HG03196 (cell line): ENCODE measurements at regions not wholly inside any gene's neighbourhood (a gene's known extent, or its start where the extent isn't known, plus 50 kb on each side); places are given as distances from the start of the nearest gene placed in this dataset.
A peak's percentile ranks its signal among the peaks of the same experiment; 100 is the strongest.

Experiments used
- ATAC-seq: cut with Tn5 transposase; IDR thresholded peaks from one replicate; pipeline ENCODE4 v1.9.1; 2021; ENCODE audit not compliant: unreplicated experiment

DNA sequence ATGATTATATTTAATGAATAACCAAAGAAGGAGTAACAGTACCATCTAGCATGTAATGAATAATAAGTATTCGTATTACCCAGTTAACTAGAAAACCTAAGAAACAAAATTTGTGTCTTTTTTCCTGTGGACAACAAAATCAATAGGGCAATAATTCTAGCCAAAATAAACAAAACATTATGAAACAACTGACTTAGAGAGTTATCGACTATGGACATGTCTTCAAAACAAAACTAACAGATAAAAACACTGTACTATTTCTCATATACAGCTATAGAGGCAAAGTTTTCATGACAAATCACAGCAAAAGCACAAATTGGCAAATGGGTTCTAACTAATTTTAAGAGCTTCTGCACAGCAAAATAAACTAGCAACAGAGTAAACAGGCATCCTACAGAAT, 224.1 kb downstream of the ALX1 start:
- no peak for ATAC-seq

DNA sequence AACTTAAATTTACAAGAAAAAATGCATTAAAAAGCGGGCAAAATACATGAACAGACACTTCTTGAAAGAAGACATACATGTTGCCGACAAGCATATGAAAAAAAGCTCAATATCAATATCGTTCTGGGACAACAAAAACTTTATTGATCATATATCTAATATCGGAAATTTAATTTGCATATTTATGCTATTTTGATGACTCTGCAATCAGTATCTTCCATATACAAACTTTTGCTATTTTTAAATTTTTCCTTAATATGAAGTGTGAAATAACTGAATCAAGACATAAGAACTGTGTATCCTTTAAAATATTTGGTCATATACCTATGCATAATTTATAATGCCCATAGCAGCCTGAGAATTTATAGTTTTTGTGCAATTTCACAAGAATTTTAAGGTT, 224.6 kb downstream of the ALX1 start:
- ATAC-seq: no peak

DNA sequence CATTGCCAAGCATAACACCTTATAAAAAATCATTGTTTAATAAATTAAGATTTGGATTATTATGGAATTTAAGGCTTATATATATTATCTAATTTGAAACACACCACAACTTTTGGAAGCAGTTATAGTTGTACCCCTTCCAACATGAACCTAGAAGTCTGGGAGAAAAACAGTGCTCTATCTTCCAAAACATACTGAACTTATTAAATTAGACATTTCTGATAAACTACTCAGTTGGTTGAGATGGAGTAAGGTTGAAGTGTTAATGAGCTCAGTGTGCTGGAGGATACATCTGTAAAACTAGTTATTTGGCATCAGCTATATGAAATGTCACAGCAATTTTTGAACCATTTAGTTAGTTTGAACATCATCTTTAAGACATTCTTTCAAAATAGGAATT, 227.4 kb downstream of the ALX1 start:
- ATAC-seq: no peak

DNA sequence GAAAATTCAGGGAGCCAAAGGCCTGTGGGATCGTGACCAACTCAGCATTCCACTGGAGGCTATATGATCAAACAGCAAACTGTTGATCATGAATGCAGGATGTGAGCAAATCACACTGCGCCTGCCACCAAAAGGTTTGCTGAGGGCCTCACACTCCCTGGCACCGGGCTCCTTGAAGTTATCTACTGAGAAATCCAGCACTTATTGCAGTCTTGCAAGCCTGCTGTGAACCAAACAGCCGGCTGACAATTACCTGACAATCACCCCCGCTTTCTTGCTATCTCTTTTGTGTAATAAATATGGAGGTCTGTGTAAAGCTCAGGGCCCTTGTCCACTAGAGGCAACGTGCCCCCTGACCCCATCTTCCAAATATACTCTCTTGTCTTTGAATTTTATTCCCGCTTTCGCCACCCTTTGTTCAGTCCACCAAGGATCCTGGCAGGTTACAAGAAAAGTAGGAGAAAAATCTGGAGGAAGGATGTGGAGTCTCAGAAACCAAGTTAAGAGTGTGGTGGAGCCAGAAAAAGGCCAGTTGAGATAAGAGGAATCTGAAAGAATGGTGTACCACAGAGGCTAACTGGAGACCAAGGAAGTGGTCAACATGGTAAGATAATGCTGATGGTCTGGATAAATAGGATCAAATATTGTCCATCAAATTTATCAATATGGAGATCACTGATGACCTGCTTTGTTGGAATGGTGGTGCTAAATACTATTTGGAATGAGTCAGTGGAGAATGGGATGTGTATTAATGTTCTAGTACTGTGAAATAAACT, 229.2 kb downstream of the ALX1 start:
- peak; percentile 31 for ATAC-seq

DNA sequence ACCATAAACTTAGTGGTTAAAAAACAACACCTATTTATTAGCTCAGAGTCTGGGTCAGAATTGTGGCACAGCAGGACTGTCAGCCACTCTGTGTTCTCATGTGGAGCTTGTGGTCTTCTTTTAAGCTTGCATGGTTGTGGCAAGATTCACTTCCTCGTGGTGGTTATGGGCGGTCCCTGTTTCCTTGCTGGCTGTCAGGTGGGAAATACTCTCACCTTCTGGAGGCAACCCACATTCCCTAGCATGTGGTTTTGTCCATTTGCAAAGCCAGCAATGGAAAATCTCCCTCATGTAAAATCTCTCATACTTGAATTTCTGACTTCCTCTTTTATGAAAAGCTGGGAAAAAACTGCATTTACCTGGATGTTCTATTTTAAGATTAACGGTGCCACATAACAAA, 229.8 kb downstream of the ALX1 start:
- ATAC-seq: peak; percentile 93

DNA sequence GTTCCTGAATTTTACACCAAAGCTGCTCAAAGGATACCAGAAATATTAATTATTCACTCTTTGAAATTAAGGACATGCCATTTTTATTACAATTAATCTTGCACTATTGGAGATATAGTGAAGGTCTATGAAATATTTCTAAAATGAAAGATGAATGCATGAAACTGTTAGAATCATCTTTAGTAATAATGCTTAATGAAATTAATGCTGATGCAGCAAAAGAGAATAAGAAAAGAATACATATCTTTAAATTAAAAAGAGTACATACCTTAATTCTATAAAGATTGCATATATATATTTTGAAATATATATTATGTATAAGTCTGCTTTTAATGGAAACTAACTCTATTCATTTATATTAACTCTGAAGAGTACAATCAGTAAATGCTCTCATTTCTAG, 236.0 kb downstream of the ALX1 start:
- ATAC-seq: no peak

DNA sequence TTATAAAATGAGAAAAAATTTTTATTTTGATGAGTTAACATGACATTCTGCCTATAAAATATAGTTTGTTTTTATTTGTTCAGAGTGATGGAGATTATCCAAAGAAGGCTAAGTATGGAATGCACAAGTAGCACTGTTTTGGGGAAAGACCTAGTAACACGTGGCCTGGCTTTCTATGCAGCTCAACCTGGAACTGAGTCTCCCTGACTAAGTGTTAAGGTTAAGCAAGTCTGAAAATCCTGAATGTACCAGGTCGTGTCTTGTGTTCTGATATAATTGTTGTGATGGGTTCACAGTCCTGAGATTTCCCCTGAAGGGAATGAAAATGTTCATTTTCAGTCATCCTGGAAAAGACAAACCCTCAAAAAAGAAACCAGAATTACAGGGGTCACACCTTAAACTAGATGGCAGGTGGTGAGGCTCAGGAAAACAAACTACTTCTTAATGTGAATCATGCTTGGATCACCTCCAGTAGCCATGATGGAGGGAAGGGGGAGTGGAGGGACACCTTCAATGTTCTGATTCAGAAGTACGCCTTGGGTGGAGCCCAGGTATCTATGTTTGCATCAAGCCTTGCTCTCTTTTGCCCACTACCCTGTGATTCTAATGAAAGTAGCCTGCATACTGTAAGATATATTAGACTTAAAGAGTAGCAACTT, 236.8 kb downstream of the ALX1 start:
- ATAC-seq: no peak

DNA sequence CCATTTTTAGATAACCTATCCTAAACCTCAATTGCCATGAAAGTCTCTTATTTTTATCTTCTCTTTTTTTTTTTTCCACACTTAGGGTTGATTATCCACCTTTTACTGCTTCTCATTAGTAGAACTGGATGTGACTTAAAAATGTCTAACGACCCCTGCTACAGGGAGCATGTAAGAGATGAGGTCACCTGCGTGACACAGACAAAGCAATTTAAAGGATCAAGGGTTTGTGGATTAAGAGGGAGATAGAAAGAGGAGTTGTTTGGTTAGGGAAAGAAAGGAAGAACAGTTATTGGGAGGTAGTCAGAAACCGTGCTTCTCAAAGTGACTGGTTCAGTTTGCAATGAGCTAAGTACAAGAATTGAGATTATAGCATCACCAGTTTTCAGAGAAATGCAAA, 239.1 kb downstream of the ALX1 start:
- no peak for ATAC-seq

DNA sequence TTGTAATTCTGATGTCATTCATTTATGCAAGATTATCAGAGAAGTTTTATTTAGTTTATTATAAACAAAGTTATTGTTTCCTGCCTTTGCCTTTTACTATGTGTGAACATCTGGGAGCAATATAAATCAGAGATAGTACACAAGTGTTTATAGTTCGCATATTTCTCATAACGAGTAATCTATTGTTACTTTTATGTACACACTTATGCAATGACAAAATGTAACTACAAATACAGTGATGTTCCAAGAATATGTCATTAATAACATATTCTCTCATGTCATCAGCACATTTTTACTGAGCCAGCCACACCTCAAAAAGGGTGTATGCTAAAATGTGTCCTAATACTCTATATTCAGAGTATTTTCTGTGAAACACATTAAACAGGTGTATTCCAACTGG, 243.2 kb downstream of the ALX1 start:
- no peak for ATAC-seq

DNA sequence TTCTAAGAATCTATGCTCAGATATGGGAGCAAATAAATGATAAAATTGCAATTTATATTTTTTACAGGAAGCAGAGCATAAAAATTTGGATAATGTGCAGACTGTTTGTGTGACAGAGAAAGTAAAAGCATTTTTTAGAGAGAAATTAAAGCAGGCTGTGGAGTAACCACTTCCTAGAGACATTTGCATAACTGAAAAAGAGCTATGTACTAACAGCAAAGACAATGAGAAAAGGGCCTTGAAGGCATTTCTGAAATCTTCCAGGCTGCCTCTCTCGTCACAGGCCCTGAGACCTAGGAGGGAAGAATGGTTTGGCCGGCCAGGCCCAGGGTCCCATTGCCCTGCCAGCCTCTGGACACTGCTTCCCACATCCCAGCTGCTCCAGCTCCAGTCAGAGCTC, 247.2 kb downstream of the ALX1 start:
- ATAC-seq: peak; percentile 72

DNA sequence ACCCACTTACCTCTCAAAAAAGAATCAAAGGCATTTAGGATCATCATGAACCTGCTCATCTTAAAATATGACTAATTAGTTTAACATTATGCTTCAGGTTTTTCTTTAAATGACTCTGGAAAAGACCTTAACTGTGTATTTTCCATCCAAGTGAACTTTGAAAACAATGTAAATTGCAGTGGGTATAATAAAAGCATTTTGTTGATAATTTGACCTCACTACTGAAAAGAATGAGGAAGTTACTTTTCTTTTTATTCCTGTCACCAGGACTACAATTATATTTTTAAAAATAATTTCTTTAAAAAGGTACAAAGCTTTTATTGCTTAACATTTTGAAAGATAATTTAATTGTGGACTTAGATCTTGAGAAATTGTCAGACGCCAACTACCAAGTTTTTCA, 249.9 kb downstream of the ALX1 start:
- ATAC-seq: no peak

DNA sequence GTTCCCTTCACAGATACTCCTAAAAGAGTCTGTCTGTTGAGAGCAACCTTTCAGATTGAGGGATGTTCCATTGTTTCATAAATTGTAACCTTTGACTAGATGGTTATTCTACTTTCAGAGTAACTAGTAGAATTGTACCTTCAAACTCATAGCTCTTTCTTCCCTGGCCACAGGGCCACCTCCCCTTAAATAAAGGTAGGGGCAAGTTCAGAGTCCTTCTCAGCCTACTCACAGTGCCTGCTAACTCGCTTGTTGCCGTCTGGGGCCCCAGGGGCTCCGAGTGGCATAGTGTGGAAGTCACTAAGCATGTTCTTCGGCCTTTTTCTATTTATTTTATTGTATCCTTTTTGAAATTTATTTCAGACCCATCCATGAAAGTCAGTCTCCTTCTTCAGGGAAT, 250.4 kb downstream of the ALX1 start:
- no peak for ATAC-seq

DNA sequence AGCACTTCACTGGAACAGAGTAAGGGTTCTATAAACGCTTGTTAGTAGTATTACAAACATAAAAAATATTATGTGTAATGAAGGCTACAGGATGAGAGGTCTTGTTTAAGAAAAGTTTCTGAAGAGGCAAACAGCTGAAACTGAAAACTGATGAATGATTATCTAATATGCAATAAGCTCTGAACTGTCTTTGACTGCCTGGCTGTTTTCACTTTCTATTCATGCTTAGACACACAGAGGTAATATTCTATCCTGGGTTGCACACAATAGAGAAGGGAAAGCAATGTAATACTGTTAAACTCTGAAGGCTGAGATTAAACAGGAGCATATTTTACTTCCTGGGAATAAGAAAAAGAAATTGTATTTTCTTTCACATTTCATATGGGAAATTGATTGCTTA, 251.3 kb downstream of the ALX1 start:
- ATAC-seq: peak; percentile 98

DNA sequence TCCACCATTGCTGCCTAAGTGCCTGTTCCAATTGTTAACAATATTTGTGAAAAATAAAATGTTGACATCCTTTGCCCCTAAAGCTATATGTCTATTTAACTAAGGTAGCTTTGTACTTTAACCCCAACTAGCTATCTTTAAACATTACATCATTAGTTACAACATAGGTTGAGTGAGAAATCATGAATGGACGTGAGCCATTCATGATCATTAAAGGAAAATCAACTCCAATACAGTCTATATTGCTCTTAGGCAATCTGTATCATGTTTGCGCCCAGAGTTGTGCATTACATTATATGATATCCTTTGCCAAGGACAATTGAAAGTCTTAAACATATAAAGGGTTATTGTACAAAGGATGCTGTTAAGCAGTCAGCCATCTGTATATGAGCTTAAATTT, 269.6 kb downstream of the ALX1 start:
- ATAC-seq: no peak

DNA sequence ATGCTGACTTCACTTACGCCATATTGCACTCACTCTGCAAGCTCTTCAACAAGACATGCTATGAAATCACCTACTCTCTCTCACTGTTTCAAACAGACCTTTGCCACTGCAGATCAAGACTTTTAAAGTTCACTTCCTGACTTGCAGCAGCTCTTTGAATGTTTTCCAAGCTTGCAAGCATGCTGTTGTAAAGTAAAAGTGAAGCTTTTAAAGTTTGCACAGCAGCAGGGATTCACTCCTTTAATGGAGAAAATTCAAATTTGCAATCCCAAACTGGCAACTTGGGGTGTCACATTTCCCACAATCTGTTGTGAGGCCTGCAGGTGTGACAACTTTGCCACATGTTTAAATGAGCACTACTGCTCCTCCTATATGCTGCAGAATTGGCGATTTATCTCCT, 270.9 kb downstream of the ALX1 start:
- ATAC-seq: no peak

DNA sequence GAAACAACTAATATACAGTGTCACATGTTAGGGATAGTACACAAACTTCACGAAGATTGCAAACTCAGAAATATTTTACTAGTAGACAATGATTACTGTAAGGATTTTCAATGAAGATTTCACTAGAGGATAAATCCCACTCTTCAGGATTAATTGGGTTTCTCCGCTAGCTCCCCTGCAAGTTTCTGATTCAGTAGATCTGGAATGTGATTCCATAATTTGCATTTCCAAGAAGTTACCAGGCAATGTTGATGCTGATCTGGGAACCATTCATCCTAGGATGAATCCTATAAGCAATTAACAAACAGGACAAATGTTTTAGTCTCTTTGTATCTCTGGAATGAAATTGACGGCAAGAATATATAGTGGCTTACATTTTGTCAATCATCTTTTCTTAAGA, 272.4 kb downstream of the ALX1 start:
- no peak for ATAC-seq

DNA sequence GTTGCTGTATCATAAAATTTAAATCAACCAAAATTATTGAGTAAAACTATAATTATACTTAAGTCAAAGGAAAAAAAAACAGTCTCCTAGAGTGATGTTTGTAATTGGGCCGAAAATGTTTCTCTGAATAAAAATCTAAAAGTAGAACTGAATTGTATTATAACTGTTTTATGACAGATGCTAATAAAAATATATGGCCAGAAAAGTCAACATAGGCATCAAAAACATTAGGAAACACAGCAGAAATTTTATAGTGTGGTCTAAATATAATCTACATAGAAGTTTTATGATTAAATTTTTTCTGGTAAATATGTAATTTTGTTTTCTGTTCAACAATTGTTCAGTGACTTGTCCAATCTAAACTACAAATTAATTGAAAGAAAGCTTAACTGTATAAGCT, 277.8 kb downstream of the ALX1 start:
- ATAC-seq: no peak

DNA sequence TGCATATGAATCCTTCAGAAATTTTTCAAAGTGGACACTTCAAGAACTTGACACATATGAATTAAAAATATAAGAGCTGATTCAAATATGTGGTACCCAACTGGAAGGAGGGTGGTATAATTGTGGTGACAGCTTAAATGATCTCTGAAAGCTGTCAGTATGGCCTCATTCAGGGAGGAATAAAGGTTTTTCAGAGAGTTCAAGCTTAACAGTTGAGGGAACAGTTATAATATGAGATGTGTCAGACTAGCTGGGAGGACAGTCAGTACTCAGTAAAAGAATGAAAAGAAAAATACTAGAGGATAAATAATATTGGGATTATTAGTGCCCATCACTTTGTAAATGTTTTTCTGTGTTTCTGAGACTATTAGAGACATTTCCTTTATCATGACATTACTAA, 277.5 kb downstream of the RASSF9 start:
- no peak for ATAC-seq

DNA sequence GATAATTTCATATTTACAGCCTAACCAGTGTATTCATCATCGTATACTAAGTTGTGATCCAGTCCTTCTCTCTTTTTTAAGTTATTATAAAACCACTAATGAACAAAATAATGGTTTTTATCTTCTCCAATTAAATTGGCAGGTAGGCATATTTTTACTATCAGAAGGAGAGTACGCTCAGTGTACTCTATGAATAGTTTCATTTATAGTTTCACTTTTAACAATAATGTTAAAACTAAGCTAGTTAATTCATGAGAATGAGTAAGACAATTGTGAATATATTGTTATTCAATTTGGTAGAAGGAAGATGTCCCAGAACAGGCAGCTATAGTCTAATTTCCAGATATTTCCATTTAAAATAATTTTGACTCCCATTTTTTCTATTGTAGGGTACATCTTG, 277.1 kb downstream of the RASSF9 start:
- ATAC-seq: no peak

DNA sequence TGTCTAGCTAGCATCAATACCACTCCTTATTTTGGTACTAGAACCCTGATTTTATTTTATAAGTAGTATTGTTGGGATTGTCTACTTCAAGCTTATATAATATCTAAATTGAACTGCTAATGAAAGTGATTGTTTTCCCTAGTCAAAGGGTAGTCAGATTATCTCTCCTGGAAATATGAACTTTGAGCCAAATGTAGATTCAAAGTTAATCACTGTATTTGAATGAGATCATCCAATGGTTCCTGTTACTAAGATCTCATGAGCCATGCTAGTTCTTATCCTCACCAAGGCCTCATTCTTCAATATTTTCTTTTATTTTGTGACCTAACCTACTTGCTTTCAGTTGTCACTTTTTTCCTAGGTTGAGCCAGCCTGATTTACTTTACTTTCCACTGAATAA, 276.7 kb downstream of the RASSF9 start:
- no peak for ATAC-seq

DNA sequence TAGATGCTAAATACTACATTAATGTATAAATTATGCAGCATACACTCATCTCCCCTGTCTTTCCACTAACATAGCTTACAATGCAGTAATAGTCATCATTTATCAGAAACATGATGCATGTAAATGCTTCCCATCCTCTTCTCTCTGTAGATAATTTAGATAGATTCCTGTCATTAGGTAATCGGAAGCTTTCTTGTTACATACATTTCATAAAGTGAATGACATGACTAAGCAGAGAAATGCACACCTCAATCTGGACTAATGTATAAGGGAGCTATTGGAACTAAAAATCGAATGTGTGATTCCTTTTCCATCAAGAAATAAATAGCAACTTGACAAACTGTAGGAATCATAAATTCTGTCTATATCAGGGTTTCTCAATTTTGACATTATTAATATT, 273.4 kb downstream of the RASSF9 start:
- no peak for ATAC-seq

DNA sequence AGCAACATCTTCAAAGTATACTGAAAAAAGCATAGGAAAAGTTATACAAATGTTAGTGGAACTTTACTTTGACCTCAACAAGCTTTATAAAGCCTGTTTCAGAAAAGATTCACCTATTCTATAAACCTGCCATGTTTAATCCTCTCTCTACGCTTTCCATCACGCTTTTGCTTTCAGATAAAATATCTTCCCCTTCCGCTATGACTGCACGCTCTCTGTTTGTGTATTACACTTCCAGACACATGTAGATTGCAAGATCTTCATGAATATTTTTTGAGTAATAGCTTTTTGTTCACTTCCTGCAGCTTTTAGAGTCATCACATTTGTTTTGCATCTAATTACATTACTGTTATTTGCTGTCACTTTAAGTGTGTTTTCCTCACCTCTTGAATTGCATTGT, 271.4 kb downstream of the RASSF9 start:
- no peak for ATAC-seq
